GM12878 (cell line): ENCODE measurements at regions not wholly inside any gene's neighbourhood (a gene's known extent, or its start where the extent isn't known, plus 50 kb on each side); places are given as distances from the start of the nearest gene placed in this dataset.

Source experiments
- ATAC-seq: fragments of 200-7000 bp; cut with Tn5 transposase; 3 replicates; pipeline ENCODE4 v1.9.1; 2020; ENCODE audit warnings: mild to moderate bottlenecking, moderate library complexity
- BruUV-seq: library from RNA; stranded (reverse); fragments of 400-500 nt; replicated peaks from 2 replicates; lab custom pipeline; 2021; lab: Mats Ljungman, UMichigan
- CTCF ChIA-PET: fragments of 300-600 bp; sonication (Branson Sonifier 250); formaldehyde crosslinking; extraction: SDS; loops from one replicate; lab custom pipeline; 2021; ENCODE audit warnings: inconsistent platforms; lab: Yijun Ruan, JAX
- POLR2A ChIA-PET: fragments of 350-600 bp; formaldehyde crosslinking; extraction: SDS; loops from one replicate; lab custom pipeline; 2021; ENCODE audit warnings: inconsistent platforms; lab: Charles Lee
- RAD21 ChIA-PET: fragments of 300-600 bp; sonication (Branson Sonifier 250); formaldehyde crosslinking; loops from one replicate; lab custom pipeline; 2023; ENCODE audit warnings: antibody characterized with exemption; ENCODE audit not compliant: unreplicated experiment; lab: Charles Lee
- SMC1A ChIA-PET: fragments of 300-600 bp; sonication (Branson Sonifier 250); formaldehyde crosslinking; loops from one replicate; lab custom pipeline; 2023; ENCODE audit not compliant: unreplicated experiment, uncharacterized antibody; lab: Charles Lee
- DNase-seq: peaks from one replicate; pipeline ENCODE4 v3.0.0-alpha.2; 2011; ENCODE audit warnings: low read depth, low spot score
- FAIRE-seq: peaks from 3 replicates; lab custom pipeline; 2011; peaks lifted over from hg19 to GRCh38; lab: Jason Lieb, UNC
- H2AFZ ChIP-seq: 2 replicates; pipeline ENCODE4 v1.6.0; 2011; ENCODE audit warnings: low read depth, low read length, control low read depth; ENCODE audit not compliant: control insufficient read depth
- H3K27ac ChIP-seq: 2 replicates; pipeline ENCODE4 v1.5.1; 2011; ENCODE audit warnings: control low read depth; ENCODE audit not compliant: control insufficient read depth, insufficient read depth
- H3K27me3 ChIP-seq, 2 experiments: replicated peaks in 1 of 2; 2 replicates each; pipeline versions ENCODE4 v1.6.0 to v1.6.1; 2011; ENCODE audit warnings: low read length in 1 of 2; ENCODE audit not compliant: control insufficient read depth in 2 of 2, insufficient read depth in 2 of 2
- H3K36me3 ChIP-seq, 2 experiments: 2 replicates each; pipeline ENCODE4 v1.5.1; 2011; ENCODE audit warnings: low read length in 1 of 2; ENCODE audit not compliant: control insufficient read depth in 2 of 2, insufficient read depth in 2 of 2
- H3K4me1 ChIP-seq: 2 replicates; pipeline ENCODE4 v1.6.1; 2011; ENCODE audit warnings: mild to moderate bottlenecking, low read length, moderate library complexity, mixed read lengths; ENCODE audit not compliant: control insufficient read depth, insufficient read depth
- H3K4me2 ChIP-seq: 2 replicates; pipeline ENCODE4 v1.6.0; 2011; ENCODE audit warnings: control low read depth; ENCODE audit not compliant: control insufficient read depth, insufficient read depth
- H3K4me3 ChIP-seq: fragments of 200-600 bp; sonication (generic); 2 replicates; pipeline ENCODE4 v1.5.1; 2016
- H3K79me2 ChIP-seq: 2 replicates; pipeline ENCODE4 v1.6.0; 2011; ENCODE audit warnings: low read length; ENCODE audit not compliant: control insufficient read depth, insufficient read depth
- H3K9ac ChIP-seq: 2 replicates; pipeline ENCODE4 v1.8.0; 2011; ENCODE audit warnings: low read length, control low read depth, mixed read lengths; ENCODE audit not compliant: control insufficient read depth, insufficient read depth
- H3K9me3 ChIP-seq: replicated peaks from 3 replicates; pipeline ENCODE4 v1.5.1; 2011; ENCODE audit warnings: mild to moderate bottlenecking, low read length; ENCODE audit not compliant: control insufficient read depth, insufficient read depth
- H4K20me1 ChIP-seq: 2 replicates; pipeline ENCODE4 v1.6.0; 2011; ENCODE audit not compliant: control insufficient read depth, insufficient read depth
- BCL11A ChIP-seq: IDR thresholded peaks from 2 replicates; pipeline ENCODE4 v1.6.1; 2011; ENCODE audit warnings: low read depth, low read length
- WGBS: methylation state at CpG from one replicate; pipeline ENCODE4 v1.1.6; 2016; ENCODE audit warnings: low lambda C conversion rate; ENCODE audit not compliant: insufficient replicate concordance, insufficient coverage; ENCODE audit errors: missing lambda C conversion rate; 5-methylcytosine and 5-hydroxymethylcytosine counted together
- in situ Hi-C: fragments of 300-500 bp; cut with MboI; formaldehyde crosslinking; loops from 9 replicates; pipeline ENCODE4 v1.14.3; 2018; ENCODE audit warnings: mixed read lengths
- intact Hi-C: fragments of 100-400 bp; cut with micrococcal nuclease; formaldehyde crosslinking; loops from one replicate; pipeline ENCODE4 v1.14.2; 2022; ENCODE audit not compliant: unreplicated experiment
- TF ChIP-seq, protein P1 (sequence below): IDR thresholded peaks from 2 replicates; pipeline ENCODE4 v1.6.1; 2012; ENCODE audit warnings: improper control_type of control experiment, low read depth, low read length; ENCODE audit not compliant: insufficient replicate concordance

DNA sequence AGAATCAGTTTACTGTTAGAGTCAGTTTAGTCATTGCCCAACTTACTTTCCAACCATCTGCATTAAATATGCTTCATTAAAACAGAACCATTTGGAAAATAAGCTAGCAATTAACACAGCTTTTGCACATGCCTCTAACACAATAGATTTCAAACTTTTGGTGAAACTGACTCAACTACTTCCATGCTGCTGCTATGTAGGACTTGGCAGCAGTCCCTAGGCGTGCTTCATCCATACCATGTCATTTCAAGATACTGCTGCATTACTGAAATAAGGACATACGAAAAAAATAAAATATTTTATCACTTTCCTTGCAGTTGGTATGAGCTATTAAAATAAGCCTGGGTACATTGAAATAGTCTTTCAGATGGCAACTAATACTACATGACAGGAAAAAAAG is 65.5 kb upstream of the SOX6 start:
- DNase-seq (no peak), ATAC-seq (no peak), FAIRE-seq (no peak)
- TF ChIP-seq, protein P1, sequence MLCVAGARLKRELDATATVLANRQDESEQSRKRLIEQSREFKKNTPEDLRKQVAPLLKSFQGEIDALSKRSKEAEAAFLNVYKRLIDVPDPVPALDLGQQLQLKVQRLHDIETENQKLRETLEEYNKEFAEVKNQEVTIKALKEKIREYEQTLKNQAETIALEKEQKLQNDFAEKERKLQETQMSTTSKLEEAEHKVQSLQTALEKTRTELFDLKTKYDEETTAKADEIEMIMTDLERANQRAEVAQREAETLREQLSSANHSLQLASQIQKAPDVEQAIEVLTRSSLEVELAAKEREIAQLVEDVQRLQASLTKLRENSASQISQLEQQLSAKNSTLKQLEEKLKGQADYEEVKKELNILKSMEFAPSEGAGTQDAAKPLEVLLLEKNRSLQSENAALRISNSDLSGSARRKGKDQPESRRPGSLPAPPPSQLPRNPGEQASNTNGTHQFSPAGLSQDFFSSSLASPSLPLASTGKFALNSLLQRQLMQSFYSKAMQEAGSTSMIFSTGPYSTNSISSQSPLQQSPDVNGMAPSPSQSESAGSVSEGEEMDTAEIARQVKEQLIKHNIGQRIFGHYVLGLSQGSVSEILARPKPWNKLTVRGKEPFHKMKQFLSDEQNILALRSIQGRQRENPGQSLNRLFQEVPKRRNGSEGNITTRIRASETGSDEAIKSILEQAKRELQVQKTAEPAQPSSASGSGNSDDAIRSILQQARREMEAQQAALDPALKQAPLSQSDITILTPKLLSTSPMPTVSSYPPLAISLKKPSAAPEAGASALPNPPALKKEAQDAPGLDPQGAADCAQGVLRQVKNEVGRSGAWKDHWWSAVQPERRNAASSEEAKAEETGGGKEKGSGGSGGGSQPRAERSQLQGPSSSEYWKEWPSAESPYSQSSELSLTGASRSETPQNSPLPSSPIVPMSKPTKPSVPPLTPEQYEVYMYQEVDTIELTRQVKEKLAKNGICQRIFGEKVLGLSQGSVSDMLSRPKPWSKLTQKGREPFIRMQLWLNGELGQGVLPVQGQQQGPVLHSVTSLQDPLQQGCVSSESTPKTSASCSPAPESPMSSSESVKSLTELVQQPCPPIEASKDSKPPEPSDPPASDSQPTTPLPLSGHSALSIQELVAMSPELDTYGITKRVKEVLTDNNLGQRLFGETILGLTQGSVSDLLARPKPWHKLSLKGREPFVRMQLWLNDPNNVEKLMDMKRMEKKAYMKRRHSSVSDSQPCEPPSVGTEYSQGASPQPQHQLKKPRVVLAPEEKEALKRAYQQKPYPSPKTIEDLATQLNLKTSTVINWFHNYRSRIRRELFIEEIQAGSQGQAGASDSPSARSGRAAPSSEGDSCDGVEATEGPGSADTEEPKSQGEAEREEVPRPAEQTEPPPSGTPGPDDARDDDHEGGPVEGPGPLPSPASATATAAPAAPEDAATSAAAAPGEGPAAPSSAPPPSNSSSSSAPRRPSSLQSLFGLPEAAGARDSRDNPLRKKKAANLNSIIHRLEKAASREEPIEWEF, result no peak
- no peak for TF ChIP-seq BCL11A
- Histone ChIP-seq H4K20me1 (no peaks in the 10 kb centered on the region), H3K9me3 (no peaks in the 10 kb centered on the region), H3K9ac (no peak overlapping the region), H3K27ac (no peak overlapping the region), H3K4me3 (no peak overlapping the region), H3K27me3 (no peaks in the 10 kb centered on the region), H3K4me1 (no peaks in the 10 kb centered on the region), H3K36me3 (no peaks in the 10 kb centered on the region), H3K79me2 (no peaks in the 10 kb centered on the region), H3K4me2 (no peak overlapping the region), H2AFZ (no peak overlapping the region)
- SMC1A ChIA-PET, result no interaction called here
- intact Hi-C loops (no loop called here), in situ Hi-C loops (no loop called here)
- CTCF ChIA-PET, result interaction anchor here (1.0 to 1.9 kb wide), 2 partner anchors 10 to 19 kb away, joined by 3 to 4 read pairs; no protein-coding TSS in a partner anchor
- WGBS, result 0% methylated on average over 2 of the region's 2 CpGs
- POLR2A ChIA-PET, result no interaction called here
- RAD21 ChIA-PET, result no interaction called here
- no TSS peak for BruUV-seq
